IMR-90 (cell line): ENCODE measurements at regions not wholly inside any gene's neighbourhood (a gene's known extent, or its start where the extent isn't known, plus 50 kb on each side); places are given as distances from the start of the nearest gene placed in this dataset.

ENCODE experiments used
- ATAC-seq: fragments of 200-7000 bp; cut with Tn5 transposase; 2 replicates; pipeline ENCODE4 v1.9.1; 2020; ENCODE audit warnings: low read depth, mild to moderate bottlenecking, moderate library complexity
- BruUV-seq: library from RNA; stranded (reverse); fragments of 400-500 nt; replicated peaks from 2 replicates; lab custom pipeline; 2021; lab: Mats Ljungman, UMichigan
- CTCF ChIA-PET: fragments of 300-600 bp; formaldehyde crosslinking; extraction: SDS; loops from one replicate; lab custom pipeline; 2021; ENCODE audit warnings: antibody characterized with exemption; lab: Yijun Ruan, JAX
- POLR2A ChIA-PET: fragments of 300-600 bp; sonication (Branson Sonifier 250); formaldehyde crosslinking; loops from one replicate; lab custom pipeline; 2022; ENCODE audit warnings: antibody characterized with exemption; ENCODE audit not compliant: unreplicated experiment; lab: Charles Lee
- DNase-seq: peaks from one replicate; pipeline ENCODE4 v3.0.0; 2013
- H2AFZ ChIP-seq: replicated peaks from 2 replicates; pipeline ENCODE3; 2013; ENCODE audit warnings: low read length, mild to moderate bottlenecking; ENCODE audit not compliant: poor library complexity
- H2AK5ac ChIP-seq: 2 replicates; pipeline ENCODE4 v1.6.1; 2013; ENCODE audit warnings: low read depth, low read length, inconsistent platforms
- H2AK9ac ChIP-seq: replicated peaks from 2 replicates; pipeline ENCODE3; 2013; ENCODE audit warnings: mild to moderate bottlenecking, low read depth, low read length, moderate library complexity; ENCODE audit not compliant: poor library complexity
- H2BK120ac ChIP-seq: 2 replicates; pipeline ENCODE4 v1.6.1; 2013; ENCODE audit warnings: low read depth, low read length, inconsistent platforms
- H2BK15ac ChIP-seq: 3 replicates; pipeline ENCODE4 v1.6.1; 2013; ENCODE audit warnings: low read depth, low read length, inconsistent platforms
- H2BK20ac ChIP-seq: 2 replicates; pipeline ENCODE4 v1.6.1; 2013; ENCODE audit warnings: low read depth, mild to moderate bottlenecking, inconsistent platforms, low read length, moderate library complexity
- H2BK5ac ChIP-seq: 2 replicates; pipeline ENCODE4 v1.6.1; 2013; ENCODE audit warnings: mild to moderate bottlenecking, low read depth, low read length, inconsistent platforms; ENCODE audit not compliant: poor library complexity, severe bottlenecking
- H3K14ac ChIP-seq: replicated peaks from 2 replicates; pipeline ENCODE4 v1.6.1; 2013; ENCODE audit warnings: low read depth, low read length, inconsistent platforms
- H3K18ac ChIP-seq: 2 replicates; pipeline ENCODE4 v1.6.1; 2013; ENCODE audit warnings: low read depth, low read length, control low read depth
- H3K23ac ChIP-seq: 2 replicates; pipeline ENCODE4 v1.6.1; 2013; ENCODE audit warnings: low read depth, low read length, inconsistent platforms
- H3K27ac ChIP-seq: 2 replicates; pipeline ENCODE4 v1.5.1; 2013; ENCODE audit warnings: mild to moderate bottlenecking, control low read depth, low read length; ENCODE audit not compliant: insufficient read depth
- H3K27me3 ChIP-seq: 2 replicates; pipeline ENCODE4 v1.6.1; 2013; ENCODE audit warnings: low read length; ENCODE audit not compliant: control insufficient read depth, insufficient read depth
- H3K36me3 ChIP-seq: 2 replicates; pipeline ENCODE4 v1.6.1; 2013; ENCODE audit warnings: low read length, mixed read lengths; ENCODE audit not compliant: control insufficient read depth, insufficient read depth
- H3K4ac ChIP-seq: 2 replicates; pipeline ENCODE4 v1.6.1; 2013; ENCODE audit warnings: low read depth, low read length, inconsistent platforms
- H3K4me1 ChIP-seq: 2 replicates; pipeline ENCODE4 v1.6.1; 2013; ENCODE audit warnings: low read length, mixed read lengths; ENCODE audit not compliant: control insufficient read depth, insufficient read depth
- H3K4me2 ChIP-seq: 2 replicates; pipeline ENCODE4 v1.6.1; 2013; ENCODE audit warnings: low read depth, mild to moderate bottlenecking, control low read depth, low read length, moderate library complexity
- H3K4me3 ChIP-seq: 2 replicates; pipeline ENCODE4 v1.5.1; 2013; ENCODE audit warnings: low read depth, mild to moderate bottlenecking, control low read depth, low read length, moderate library complexity; ENCODE audit not compliant: insufficient read depth
- H3K56ac ChIP-seq: 2 replicates; pipeline ENCODE4 v1.6.1; 2013; ENCODE audit warnings: low read length, inconsistent platforms; ENCODE audit not compliant: insufficient read depth; ENCODE audit errors: extremely low read depth
- H3K79me1 ChIP-seq, 2 experiments: 2 replicates each; pipeline ENCODE4 v1.6.1; 2013; ENCODE audit warnings: low read length in 2 of 2, inconsistent platforms in 1 of 2, low read depth in 1 of 2
- H3K9ac ChIP-seq: 2 replicates; pipeline ENCODE4 v1.6.1; 2013; ENCODE audit warnings: low read depth, low read length, control low read depth
- H3K9me1 ChIP-seq: 2 replicates; pipeline ENCODE4 v1.6.1; 2013; ENCODE audit warnings: low read length, inconsistent platforms; ENCODE audit not compliant: insufficient read depth
- H3K9me3 ChIP-seq: 2 replicates; pipeline ENCODE4 v1.6.1; 2013; ENCODE audit warnings: low read length; ENCODE audit not compliant: control insufficient read depth, insufficient read depth
- H4K20me1 ChIP-seq: 2 replicates; pipeline ENCODE4 v1.6.1; 2013; ENCODE audit warnings: low read length, inconsistent platforms; ENCODE audit not compliant: insufficient read depth
- H4K5ac ChIP-seq: 2 replicates; pipeline ENCODE4 v1.6.1; 2013; ENCODE audit warnings: mild to moderate bottlenecking, low read depth, low read length, control low read depth
- H4K8ac ChIP-seq, 2 experiments: 2 replicates each; pipeline ENCODE4 v1.6.1; 2013; ENCODE audit warnings: low read depth in 2 of 2, low read length in 2 of 2, control low read depth in 1 of 2, inconsistent platforms in 1 of 2
- H4K91ac ChIP-seq: 2 replicates; pipeline ENCODE4 v1.6.1; 2013; ENCODE audit warnings: low read depth, low read length, inconsistent platforms; ENCODE audit not compliant: insufficient read depth
- CEBPB ChIP-seq: IDR thresholded peaks from 2 replicates; pipeline ENCODE4 v1.6.1; 2012; ENCODE audit warnings: low read depth, low read length, improper control_type of control experiment
- CHD1 ChIP-seq: IDR thresholded peaks from 2 replicates; pipeline ENCODE4 v1.6.1; 2012; ENCODE audit warnings: low read depth, low read length, improper control_type of control experiment
- CTCF ChIP-seq: conservative IDR thresholded peaks from 2 replicates; pipeline ENCODE4 v1.5.1; 2012; ENCODE audit warnings: mild to moderate bottlenecking, low read depth, low read length, improper control_type of control experiment
- MAFK ChIP-seq: IDR thresholded peaks from 2 replicates; pipeline ENCODE4 v1.6.1; 2012; ENCODE audit warnings: low read depth, low read length, improper control_type of control experiment
- MXI1 ChIP-seq: IDR thresholded peaks from 2 replicates; pipeline ENCODE4 v1.6.1; 2012; ENCODE audit warnings: low read depth, mild to moderate bottlenecking, low read length, moderate library complexity, borderline replicate concordance
- NFE2L2 ChIP-seq: fragments of 150-350 bp; IDR thresholded peaks from 2 replicates; pipeline ENCODE4 v1.6.1; 2016; ENCODE audit warnings: low read depth, mild to moderate bottlenecking, low read length
- POLR2A ChIP-seq: IDR thresholded peaks from 2 replicates; pipeline ENCODE4 v1.6.1; 2012; ENCODE audit warnings: mild to moderate bottlenecking, low read depth, low read length
- RCOR1 ChIP-seq: IDR thresholded peaks from 2 replicates; pipeline ENCODE4 v1.6.1; 2012; ENCODE audit warnings: mild to moderate bottlenecking, low read length, improper control_type of control experiment; ENCODE audit not compliant: insufficient replicate concordance
- USF2 ChIP-seq: fragments of 150-350 bp; IDR thresholded peaks from 2 replicates; pipeline ENCODE4 v1.6.1; 2017; ENCODE audit warnings: mild to moderate bottlenecking, antibody characterized with exemption, low read length, low read depth
- WGBS, 2 experiments: methylation state at CpG; one replicate each; pipeline versions ENCODE4 v1.1.5 to v1.1.7; 2013; ENCODE audit warnings: missing lambda C conversion rate in 2 of 2; ENCODE audit not compliant: insufficient read length in 1 of 2; ENCODE audit errors: extremely low coverage in 2 of 2; 5-methylcytosine and 5-hydroxymethylcytosine counted together
- dilution Hi-C: fragments of 300-500 bp; cut with HindIII; formaldehyde crosslinking; loops from one replicate; pipeline ENCODE4 v1.14.3; 2018; ENCODE audit warnings: low sequenced_read_pairs; ENCODE audit not compliant: unreplicated experiment
- in situ Hi-C: fragments of 300-500 bp; cut with MboI; formaldehyde crosslinking; loops from 3 replicates; pipeline ENCODE4 v1.14.3; 2019; ENCODE audit warnings: low sequenced_read_pairs, inconsistent platforms, mixed read lengths
- intact Hi-C: fragments of 100-400 bp; cut with micrococcal nuclease; formaldehyde crosslinking; loops from 2 replicates; pipeline ENCODE4 v1.10.0; 2022

GRCh38 chr4:135050086-135050717, 848.6 kb upstream of the PABPC4L start:
- ATAC-seq = no peak
- H3K27ac ChIP-seq = no peak overlapping the region
- no peak overlapping the region for H2BK20ac ChIP-seq
- no peaks in the 10 kb centered on the region for H3K36me3 ChIP-seq
- WGBS, 2 experiments = no CpG with 5 or more reads among the region's 7 CpGs
- intact Hi-C loops (no loop called here), dilution Hi-C loops (no loop called here), in situ Hi-C loops (no loop called here)
- POLR2A ChIA-PET = no interaction called here
- BruUV-seq = no TSS peak
- H3K23ac ChIP-seq = no peak overlapping the region
- H4K91ac ChIP-seq = no peak overlapping the region
- H3K4me1 ChIP-seq = no peaks in the 10 kb centered on the region
- H4K5ac ChIP-seq = no peak overlapping the region
- no peaks in the 10 kb centered on the region for H3K9me1 ChIP-seq
- H3K79me1 ChIP-seq = no peaks in the 10 kb centered on the region
- CTCF ChIA-PET = no interaction called here
- H4K8ac ChIP-seq = no peak overlapping the region
- no peak overlapping the region for H3K9ac ChIP-seq
- no peak overlapping the region for H2AFZ ChIP-seq
- no peak for DNase-seq
- H3K18ac ChIP-seq = no peak overlapping the region
- H3K9me3 ChIP-seq = peaks cover 5% of the 10 kb centered on the region; the same call in 1 of the 2 replicates
- no peak overlapping the region for H2AK5ac ChIP-seq
- H3K14ac ChIP-seq = no peak overlapping the region
- no peak overlapping the region for H3K56ac ChIP-seq
- no peak overlapping the region for H3K4ac ChIP-seq
- no peak overlapping the region for H2BK5ac ChIP-seq
- no peak overlapping the region for H2BK120ac ChIP-seq
- no peak overlapping the region for H3K4me3 ChIP-seq
- no peak overlapping the region for H3K4me2 ChIP-seq
- H2AK9ac ChIP-seq = no peak overlapping the region
- TF ChIP-seq MAFK = no peak
- TF ChIP-seq CEBPB = no peak
- TF ChIP-seq RCOR1 = no peak
- no peak for TF ChIP-seq NFE2L2
- no peak for TF ChIP-seq CTCF
- no peak for TF ChIP-seq CHD1
- no peak for TF ChIP-seq POLR2A
- TF ChIP-seq MXI1 = no peak
- no peak for TF ChIP-seq USF2
- no peak overlapping the region for H2BK15ac ChIP-seq
- H4K20me1 ChIP-seq = no peaks in the 10 kb centered on the region
- no peaks in the 10 kb centered on the region for H3K27me3 ChIP-seq
